Naive thymus-derived CD8-positive, alpha-beta T cell (primary cell): ENCODE measurements at regions not wholly inside any gene's neighbourhood (a gene's known extent, or its start where the extent isn't known, plus 50 kb on each side); places are given as distances from the start of the nearest gene placed in this dataset.
A peak's percentile ranks its signal among the peaks of the same experiment; 100 is the strongest.

ENCODE experiments used
- ATAC-seq, 2 donors: fragments of 150-1000 bp; cut with Tn5 transposase in 1 of 2; sonication (Bioruptor Pico), chemical (Tn5 transposase) in 1 of 2; 1 replicate in 1 of 2; 2 replicates in 1 of 2; pipeline ENCODE4 v1.10.0; 2021; ENCODE audit warnings: mild to moderate bottlenecking in 2 of 2, moderate library complexity in 2 of 2
- POLR2A ChIA-PET: fragments of 350-600 bp; sonication (Branson Sonifier 250); formaldehyde crosslinking; loops from one replicate; lab custom pipeline; 2021; ENCODE audit warnings: antibody characterized with exemption; lab: Charles Lee
- DNase-seq, 10 donors: peaks; one replicate each; pipeline versions ENCODE4 v3.0.0 to v3.0.0-alpha.2; 2020 to 2022
- H3K27ac Mint-ChIP-seq, 10 donors: one replicate each; pipeline ENCODE4 v1.8.0; 2020 to 2022; ENCODE audit warnings: mild to moderate bottlenecking in 10 of 10, mixed read lengths in 10 of 10, moderate library complexity in 4 of 10, inconsistent platforms in 1 of 10
- H3K27me3 Mint-ChIP-seq, 5 donors: one replicate each; pipeline ENCODE4 v1.8.0; 2021 to 2022; ENCODE audit warnings: mixed read lengths in 5 of 5
- H3K36me3 Mint-ChIP-seq, 3 donors: one replicate each; pipeline ENCODE4 v1.8.0; 2020 to 2022; ENCODE audit warnings: mixed read lengths in 3 of 3, mild to moderate bottlenecking in 2 of 3, inconsistent platforms in 1 of 3
- H3K4me1 Mint-ChIP-seq, 4 donors: one replicate each; pipeline ENCODE4 v1.8.0; 2021 to 2022; ENCODE audit warnings: mixed read lengths in 4 of 4
- H3K4me3 Mint-ChIP-seq, 10 donors: one replicate each; pipeline ENCODE4 v1.8.0; 2020 to 2022; ENCODE audit warnings: mild to moderate bottlenecking in 10 of 10, mixed read lengths in 10 of 10, moderate library complexity in 6 of 10, inconsistent platforms in 1 of 10
- H3K9me3 Mint-ChIP-seq, 9 donors: one replicate each; pipeline ENCODE4 v1.8.0; 2020 to 2022; ENCODE audit warnings: mixed read lengths in 9 of 9, mild to moderate bottlenecking in 3 of 9, inconsistent platforms in 1 of 9, moderate library complexity in 1 of 9

GRCh38 chr12:65533177-65533883, 254.8 kb downstream of the MSRB3 start:
- Mint-ChIP-seq H3K27ac (no peak overlapping the region), H3K27me3 (peaks cover 0 to 11% (median 5%) of the 10 kb centered on the region in 5 donors), H3K36me3 (no peaks in the 10 kb centered on the region), H3K4me1 (peaks cover 0 to 4% (median 1%) of the 10 kb centered on the region in 4 donors), H3K4me3 (no peak overlapping the region), H3K9me3 (peaks cover 0 to 10% (median under 1%) of the 10 kb centered on the region in 9 donors)
- POLR2A ChIA-PET: no interaction called here
- DNase-seq: no peak
- ATAC-seq: no peak

GRCh38 chr12:65534238-65534841, 255.9 kb downstream of the MSRB3 start:
- no peak for ATAC-seq
- H3K27ac Mint-ChIP-seq: no peak overlapping the region
- peaks cover 0 to 10% (median 5%) of the 10 kb centered on the region in 5 donors for H3K27me3 Mint-ChIP-seq
- H3K4me1 Mint-ChIP-seq: peaks cover 0 to 4% (median 1%) of the 10 kb centered on the region in 4 donors
- POLR2A ChIA-PET: no interaction called here
- H3K36me3 Mint-ChIP-seq: peaks cover 0 to 4% (median 0%) of the 10 kb centered on the region in 3 donors
- no peak for DNase-seq
- peak overlapping the region in 1 of 10 donors; percentile 50 for H3K4me3 Mint-ChIP-seq
- peaks cover 0 to 17% (median 4%) of the 10 kb centered on the region in 9 donors for H3K9me3 Mint-ChIP-seq

GRCh38 chr12:65535946-65536345, 257.5 kb downstream of the MSRB3 start:
- ATAC-seq: no peak
- Mint-ChIP-seq H3K27me3 (no peaks in the 10 kb centered on the region), H3K9me3 (peaks cover 4 to 28% (median 15%) of the 10 kb centered on the region in 9 donors), H3K4me3 (no peak overlapping the region), H3K27ac (no peak overlapping the region), H3K4me1 (peaks cover 0 to 4% (median 1%) of the 10 kb centered on the region in 4 donors), H3K36me3 (peaks cover 0 to 17% (median 0%) of the 10 kb centered on the region in 3 donors)
- no peak for DNase-seq
- POLR2A ChIA-PET: no interaction called here

GRCh38 chr12:65536351-65536750, 257.9 kb downstream of the MSRB3 start:
- Mint-ChIP-seq H3K27me3 (no peaks in the 10 kb centered on the region), H3K4me1 (peaks cover 0 to 4% (median 1%) of the 10 kb centered on the region in 4 donors), H3K4me3 (no peak overlapping the region), H3K9me3 (peaks cover 6 to 28% (median 15%) of the 10 kb centered on the region in 9 donors), H3K27ac (no peak overlapping the region), H3K36me3 (peaks cover 0 to 17% (median 0%) of the 10 kb centered on the region in 3 donors)
- POLR2A ChIA-PET: no interaction called here
- ATAC-seq (no peak), DNase-seq (no peak)

- Mint-ChIP-seq H3K27me3 (no peaks in the 10 kb centered on the region), H3K27ac (no peak overlapping the region), H3K4me3 (no peak overlapping the region), H3K4me1 (peaks cover 0 to 4% (median 1%) of the 10 kb centered on the region in 4 donors), H3K36me3 (peaks cover 0 to 17% (median 0%) of the 10 kb centered on the region in 3 donors), H3K9me3 (peaks cover 6 to 28% (median 16%) of the 10 kb centered on the region in 9 donors)
- DNase-seq: no peak
- ATAC-seq: no peak
- POLR2A ChIA-PET: no interaction called here
These were observed 258.6 kb downstream of the MSRB3 start for GRCh38 chr12:65536876-65537681.

GRCh38 chr12:65537978-65538377, 259.5 kb downstream of the MSRB3 start:
- Mint-ChIP-seq H3K4me3 (no peak overlapping the region), H3K27me3 (no peaks in the 10 kb centered on the region), H3K27ac (no peak overlapping the region), H3K9me3 (peaks cover 6 to 28% (median 16%) of the 10 kb centered on the region in 9 donors), H3K4me1 (peaks cover 0 to 2% (median 0%) of the 10 kb centered on the region in 4 donors), H3K36me3 (peaks cover 0 to 17% (median 0%) of the 10 kb centered on the region in 3 donors)
- POLR2A ChIA-PET: no interaction called here
- ATAC-seq (no peak), DNase-seq (no peak)

- Mint-ChIP-seq H3K4me1 (no peaks in the 10 kb centered on the region), H3K36me3 (peaks cover 0 to 17% (median 0%) of the 10 kb centered on the region in 3 donors), H3K9me3 (peaks cover 6 to 28% (median 16%) of the 10 kb centered on the region in 9 donors), H3K27ac (no peak overlapping the region), H3K27me3 (no peaks in the 10 kb centered on the region), H3K4me3 (no peak overlapping the region)
- ATAC-seq (no peak), DNase-seq (no peak)
- POLR2A ChIA-PET: no interaction called here
These were observed 260.5 kb downstream of the MSRB3 start for GRCh38 chr12:65539023-65539422.

- ATAC-seq: no peak
- DNase-seq: no peak
- no peak overlapping the region for H3K4me3 Mint-ChIP-seq
- H3K9me3 Mint-ChIP-seq: peaks cover 6 to 28% (median 16%) of the 10 kb centered on the region in 9 donors
- no peaks in the 10 kb centered on the region for H3K27me3 Mint-ChIP-seq
- no peak overlapping the region for H3K27ac Mint-ChIP-seq
- POLR2A ChIA-PET: no interaction called here
- peaks cover 0 to 17% (median 0%) of the 10 kb centered on the region in 3 donors for H3K36me3 Mint-ChIP-seq
- H3K4me1 Mint-ChIP-seq: no peaks in the 10 kb centered on the region
These were observed 261.7 kb downstream of the MSRB3 start for GRCh38 chr12:65540140-65540539.

GRCh38 chr12:65546528-65546927, 268.0 kb downstream of the MSRB3 start:
- Mint-ChIP-seq H3K36me3 (no peaks in the 10 kb centered on the region), H3K27me3 (peaks cover 0 to 2% (median 0%) of the 10 kb centered on the region in 5 donors), H3K4me3 (no peak overlapping the region), H3K27ac (no peak overlapping the region), H3K4me1 (no peaks in the 10 kb centered on the region), H3K9me3 (peaks cover 0 to 5% (median 0%) of the 10 kb centered on the region in 9 donors)
- ATAC-seq (no peak), DNase-seq (no peak)
- POLR2A ChIA-PET: no interaction called here

GRCh38 chr12:65556676-65557437, 267.4 kb upstream of the HMGA2 start:
- ATAC-seq (peak; percentile 81 to 82), DNase-seq (peak; percentile 13 to 77 (median 45))
- POLR2A ChIA-PET: interaction anchor here (0.6 kb wide), 1 partner anchor 530 kb away, joined by 7 read pairs; no protein-coding TSS in a partner anchor
- Mint-ChIP-seq H3K9me3 (no peaks in the 10 kb centered on the region), H3K27ac (no peak overlapping the region), H3K4me1 (peaks cover 1 to 7% (median 5%) of the 10 kb centered on the region in 4 donors), H3K27me3 (peaks cover 12 to 22% (median 18%) of the 10 kb centered on the region in 5 donors), H3K36me3 (no peaks in the 10 kb centered on the region), H3K4me3 (no peak overlapping the region)

- H3K27ac Mint-ChIP-seq: no peak overlapping the region
- DNase-seq: no peak
- no peaks in the 10 kb centered on the region for H3K9me3 Mint-ChIP-seq
- no peaks in the 10 kb centered on the region for H3K36me3 Mint-ChIP-seq
- no peak for ATAC-seq
- POLR2A ChIA-PET: no interaction called here
- H3K27me3 Mint-ChIP-seq: peaks cover 12 to 29% (median 24%) of the 10 kb centered on the region in 5 donors
- H3K4me1 Mint-ChIP-seq: peaks cover 1 to 7% (median 5%) of the 10 kb centered on the region in 4 donors
- H3K4me3 Mint-ChIP-seq: no peak overlapping the region
These were observed 266.7 kb upstream of the HMGA2 start for GRCh38 chr12:65557438-65558181.
